ENCODE measurements at regions not wholly inside any gene's neighbourhood (a gene's known extent, or its start where the extent isn't known, plus 50 kb on each side); places are given as distances from the start of the nearest gene placed in this dataset.

DNA sequence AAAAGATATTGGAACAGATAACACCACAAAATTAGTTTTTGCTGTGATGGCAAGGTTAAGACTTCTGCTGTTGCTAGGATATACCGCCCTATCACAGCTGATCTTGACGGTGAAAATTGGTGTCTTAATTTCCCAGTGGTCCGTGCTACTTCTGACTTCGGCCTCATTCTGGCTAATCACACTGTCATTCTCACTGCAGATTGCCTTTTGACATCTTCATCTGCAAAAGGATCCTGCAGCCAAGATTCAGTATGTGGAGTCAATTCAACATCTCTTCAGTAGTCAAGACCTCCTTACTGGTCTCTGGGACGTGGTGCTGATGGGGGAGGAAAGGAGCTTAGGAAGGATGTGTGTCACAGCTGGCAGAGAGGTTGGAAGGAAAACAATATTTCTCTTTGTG is 438.6 kb downstream of the WDR72 start:
- no peak for DNase-seq (ENCODE audit: low spot score)
- in situ Hi-C loops (cut with HindIII; ENCODE audit: low sequenced_read_pairs), result no loop called here

DNA sequence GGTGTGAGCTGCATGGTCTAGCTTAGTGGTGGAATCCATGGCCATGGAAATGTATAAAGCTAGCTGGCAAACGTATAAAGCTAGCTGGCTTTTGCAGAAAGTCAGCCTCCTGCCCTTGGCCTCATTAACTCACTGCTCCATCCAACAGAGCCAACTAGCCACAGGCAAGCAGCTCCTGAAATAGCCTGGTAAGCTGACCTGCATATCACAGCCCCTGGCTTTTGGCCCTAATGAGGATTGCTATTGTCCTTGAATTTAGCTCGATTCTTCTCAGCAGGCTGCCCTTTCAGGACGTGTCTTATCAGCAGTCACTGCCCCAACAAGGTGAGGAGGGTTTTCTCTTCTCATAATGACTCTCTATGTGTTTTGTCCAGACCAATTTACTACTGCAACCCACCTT is 446.8 kb downstream of the WDR72 start:
- peak; percentile 31 for DNase-seq (ENCODE audit: low spot score)
- in situ Hi-C loops (cut with HindIII; ENCODE audit: low sequenced_read_pairs), result no loop called here

DNA sequence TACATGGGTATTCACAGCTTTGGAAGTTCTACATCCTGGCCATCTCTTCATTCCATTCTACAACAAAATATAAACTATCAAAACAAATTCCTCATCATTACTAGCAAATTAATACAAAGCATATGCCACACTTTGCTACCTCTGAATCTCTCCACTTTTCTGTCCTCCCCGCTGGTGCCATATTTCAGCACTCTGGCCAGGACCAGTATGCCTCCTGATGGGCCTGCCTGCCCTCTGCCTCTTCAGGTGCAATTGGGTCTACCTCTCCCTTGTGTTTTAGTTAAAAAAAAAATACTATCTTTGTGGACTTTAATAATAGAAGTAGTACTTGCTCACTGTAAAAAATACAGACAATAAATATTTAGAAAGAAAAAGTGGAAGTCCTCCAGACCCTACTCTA is 448.8 kb downstream of the WDR72 start:
- in situ Hi-C loops (cut with HindIII; ENCODE audit: low sequenced_read_pairs), result no loop called here
- no peak for DNase-seq (ENCODE audit: low spot score)

DNA sequence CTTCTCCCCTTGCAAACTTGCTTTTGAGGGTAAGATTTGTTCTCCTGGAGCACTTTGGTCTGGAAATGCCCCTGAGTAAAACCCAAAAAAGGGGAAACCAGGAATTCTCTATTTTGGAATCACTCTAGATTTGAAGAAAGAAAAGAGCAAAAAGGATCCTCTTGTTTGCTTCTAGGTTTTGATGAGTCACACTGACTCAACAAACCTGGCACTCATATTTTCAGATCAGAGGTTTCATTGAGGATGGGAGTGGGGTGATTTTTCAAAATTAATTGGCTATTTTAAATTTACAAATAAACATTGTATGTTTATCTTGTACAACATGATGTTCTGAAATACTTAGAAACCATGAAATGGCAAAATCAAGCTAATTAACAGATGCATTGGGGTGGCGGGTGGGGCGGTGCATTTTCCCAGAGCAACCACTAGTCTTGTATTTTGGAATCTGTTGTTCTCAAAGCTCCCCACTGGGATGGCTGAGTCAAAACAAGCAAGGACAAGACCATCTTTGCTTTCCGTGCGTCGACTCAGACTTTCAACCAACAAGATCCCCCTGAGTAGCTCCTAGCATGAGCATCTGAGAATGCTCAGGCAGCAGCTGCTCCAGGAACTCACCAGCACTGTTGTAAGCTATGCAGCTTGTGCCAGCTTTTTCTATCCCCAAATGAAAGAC is 451.4 kb downstream of the WDR72 start:
- in situ Hi-C loops (cut with HindIII; ENCODE audit: low sequenced_read_pairs), result no loop called here
- DNase-seq (ENCODE audit: low spot score), result no peak

DNA sequence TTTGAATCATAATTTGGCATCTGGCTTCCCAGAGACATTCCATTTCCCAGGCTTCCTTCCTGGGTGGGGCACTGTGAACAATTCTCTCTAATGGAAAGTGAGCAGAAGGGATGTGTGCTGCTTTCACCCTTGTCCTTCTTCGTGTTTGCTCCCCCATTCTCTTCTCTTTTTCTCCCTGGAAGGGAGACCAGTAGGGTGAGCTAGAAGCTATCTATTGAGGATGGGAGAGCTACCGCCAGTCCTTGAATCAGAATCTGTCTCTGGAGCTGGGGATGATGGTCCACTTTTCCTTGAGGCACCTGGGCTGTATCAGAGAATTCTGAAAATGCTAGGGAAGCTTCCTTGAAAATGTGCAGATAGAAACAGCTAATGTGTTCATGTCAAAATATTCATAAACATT is 453.9 kb downstream of the WDR72 start:
- DNase-seq (ENCODE audit: low spot score), result no peak
- in situ Hi-C loops (cut with HindIII; ENCODE audit: low sequenced_read_pairs), result no loop called here

DNA sequence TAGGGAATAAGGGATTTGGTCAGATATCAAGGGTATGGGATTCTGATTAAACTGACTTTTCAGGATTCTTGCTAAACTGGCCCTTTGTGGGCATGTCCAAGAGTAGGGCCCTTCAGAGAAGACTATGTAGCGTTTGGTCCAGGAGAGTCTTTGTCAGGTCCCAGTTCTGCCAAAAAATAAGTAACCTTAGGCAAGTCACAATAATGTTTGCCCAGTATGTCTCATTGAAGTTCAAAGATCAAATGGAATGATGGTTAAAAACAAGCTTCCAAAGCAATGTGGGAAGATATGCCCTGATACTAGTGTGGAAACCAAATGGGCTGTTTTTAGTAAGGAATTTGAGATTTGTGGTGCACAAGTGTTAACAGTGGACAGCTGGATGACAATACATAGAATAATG is 454.4 kb downstream of the WDR72 start:
- in situ Hi-C loops (cut with HindIII; ENCODE audit: low sequenced_read_pairs), result no loop called here
- DNase-seq (ENCODE audit: low spot score), result no peak

DNA sequence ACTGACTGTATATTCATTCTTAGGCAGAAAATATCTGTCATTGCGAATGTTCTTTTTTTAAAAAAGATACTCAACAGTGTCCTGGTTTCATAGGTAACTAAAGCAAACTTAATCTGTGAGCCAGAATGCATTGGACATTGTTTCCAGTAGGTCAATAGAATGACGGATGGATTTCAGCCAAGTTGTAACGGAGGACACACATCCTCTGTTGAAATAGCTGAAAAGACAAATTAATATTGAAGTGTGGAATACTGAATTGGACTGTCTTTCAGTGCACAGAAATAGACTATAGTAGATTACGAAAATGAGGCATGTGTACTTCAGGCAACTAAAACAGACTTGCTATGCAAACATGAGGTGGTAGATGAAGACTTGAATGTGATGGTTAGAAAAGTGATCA is 461.6 kb downstream of the WDR72 start:
- in situ Hi-C loops (cut with HindIII; ENCODE audit: low sequenced_read_pairs), result no loop called here
- DNase-seq (ENCODE audit: low spot score), result no peak

DNA sequence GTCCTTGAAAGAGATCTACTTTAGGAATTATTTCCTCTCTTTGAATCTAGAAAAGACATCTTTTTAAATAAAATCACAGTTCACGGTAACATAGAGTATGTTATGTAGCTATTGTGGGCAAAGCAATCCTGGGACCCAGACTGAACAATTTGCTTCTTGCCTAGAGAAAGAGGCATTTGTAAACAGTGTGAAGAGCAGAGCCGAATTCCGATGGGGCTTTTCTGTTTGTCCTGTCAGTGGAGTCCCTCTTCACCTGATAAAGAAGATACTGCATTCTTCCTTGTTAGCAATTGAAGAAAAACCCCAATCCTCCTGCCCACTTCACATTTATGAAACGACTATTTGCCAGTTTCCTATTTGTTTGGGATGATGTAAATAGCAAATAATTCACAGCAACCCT is 462.9 kb downstream of the WDR72 start:
- in situ Hi-C loops (cut with HindIII; ENCODE audit: low sequenced_read_pairs), result no loop called here
- no peak for DNase-seq (ENCODE audit: low spot score)

DNA sequence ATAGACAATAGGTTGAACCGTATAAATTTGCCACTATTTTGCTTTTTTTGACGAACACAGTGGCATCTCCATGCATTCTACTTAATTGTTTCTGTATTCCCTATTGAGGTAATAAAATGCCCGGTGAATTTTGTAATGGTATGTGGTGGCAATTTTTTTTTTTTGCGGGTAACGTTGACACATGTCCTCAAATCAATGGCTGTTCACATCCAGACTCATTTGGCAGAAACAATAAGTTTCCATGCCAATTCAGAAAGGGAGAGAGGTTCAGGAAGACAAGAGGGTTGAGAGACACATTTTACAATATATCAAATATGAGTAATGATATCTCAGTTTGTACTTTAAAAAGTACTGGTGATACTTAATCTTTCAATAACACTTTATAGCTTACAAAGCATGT is 463.9 kb downstream of the WDR72 start:
- DNase-seq (ENCODE audit: low spot score), result no peak
- in situ Hi-C loops (cut with HindIII; ENCODE audit: low sequenced_read_pairs), result no loop called here

DNA sequence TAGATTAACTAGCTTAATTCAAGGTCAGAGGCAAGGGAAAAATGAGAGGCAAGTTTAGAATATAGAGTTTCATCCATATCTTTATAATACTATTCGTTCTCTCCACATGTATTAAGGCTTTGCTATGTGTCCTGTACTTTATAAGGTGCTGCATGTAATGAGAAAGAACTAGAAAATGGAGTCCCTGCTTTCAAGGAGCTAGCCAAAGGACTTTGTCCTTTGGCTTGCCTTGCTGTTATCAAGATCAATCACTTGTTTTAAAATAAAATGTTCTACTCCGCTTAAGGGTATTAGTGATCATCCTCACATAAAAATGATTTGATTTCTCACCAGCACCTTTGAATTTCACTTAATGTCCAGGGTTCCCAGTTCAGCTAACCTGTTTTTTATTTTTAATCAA is 470.9 kb downstream of the WDR72 start:
- in situ Hi-C loops (cut with HindIII; ENCODE audit: low sequenced_read_pairs), result no loop called here
- no peak for DNase-seq (ENCODE audit: low spot score)

DNA sequence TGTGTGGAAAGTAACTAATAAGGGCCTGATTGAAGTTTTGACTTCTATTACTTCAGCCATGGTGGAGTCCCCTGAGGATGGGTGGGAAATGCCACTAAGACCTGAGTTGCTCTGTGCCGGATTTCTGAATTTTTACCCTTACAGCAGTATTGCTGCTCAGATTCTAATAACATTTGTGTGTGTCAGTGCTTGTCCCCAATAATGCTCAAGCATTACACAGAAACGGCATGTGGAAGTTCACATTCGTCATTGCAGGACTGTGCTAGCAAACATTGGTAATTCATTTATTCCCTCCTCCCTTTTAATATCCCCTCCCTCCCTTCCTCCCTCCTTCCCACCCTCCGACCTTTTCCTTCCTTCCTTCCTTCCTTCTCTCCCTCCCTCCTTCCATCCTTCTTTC is 484.5 kb upstream of the ONECUT1 start:
- in situ Hi-C loops (cut with HindIII; ENCODE audit: low sequenced_read_pairs), result no loop called here

DNA sequence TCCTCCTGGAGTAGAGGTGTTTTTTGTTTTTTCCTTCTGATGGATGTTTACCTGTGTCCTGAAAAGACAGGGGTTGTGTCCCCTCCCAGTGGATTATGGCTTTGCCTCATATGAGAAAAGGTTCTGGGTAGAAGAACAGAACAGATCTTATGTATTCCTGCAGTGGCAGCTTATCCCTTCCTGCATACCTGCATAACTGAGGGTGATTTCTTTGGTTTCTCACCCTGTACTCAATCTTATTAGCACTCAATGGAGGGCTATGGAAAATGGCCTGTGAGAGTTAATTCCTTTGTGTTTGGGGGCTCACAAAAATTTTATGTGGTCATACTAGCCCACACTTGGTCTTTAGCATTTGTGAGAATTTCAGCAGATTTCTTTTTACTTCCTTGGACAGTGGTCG is 482.0 kb upstream of the ONECUT1 start:
- no peak for DNase-seq (ENCODE audit: low spot score)
- in situ Hi-C loops (cut with HindIII; ENCODE audit: low sequenced_read_pairs), result no loop called here

More for the DNA sequence above, 484.5 kb upstream of the ONECUT1 start:
- no peak for DNase-seq (ENCODE audit: low spot score)

DNA sequence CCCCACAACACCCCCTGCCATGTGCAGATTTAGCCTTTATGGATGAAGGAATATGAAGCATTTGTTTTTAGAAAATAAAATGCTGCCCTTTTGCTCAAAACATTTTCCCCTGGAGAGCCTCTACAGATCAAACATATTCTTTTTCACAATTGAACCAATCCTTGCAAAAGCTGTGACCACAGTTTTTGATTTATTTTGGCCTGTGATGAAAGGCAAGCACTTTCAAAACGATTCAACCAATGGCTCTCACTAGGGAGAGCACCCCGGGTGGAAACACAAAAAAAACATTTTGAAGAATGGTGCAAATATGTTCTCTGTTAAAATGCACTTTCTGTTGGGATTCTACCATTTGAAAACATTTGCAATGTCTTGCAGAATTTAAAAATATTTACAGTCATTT is 476.0 kb upstream of the ONECUT1 start:
- no peak for DNase-seq (ENCODE audit: low spot score)
- in situ Hi-C loops (cut with HindIII; ENCODE audit: low sequenced_read_pairs), result no loop called here

DNA sequence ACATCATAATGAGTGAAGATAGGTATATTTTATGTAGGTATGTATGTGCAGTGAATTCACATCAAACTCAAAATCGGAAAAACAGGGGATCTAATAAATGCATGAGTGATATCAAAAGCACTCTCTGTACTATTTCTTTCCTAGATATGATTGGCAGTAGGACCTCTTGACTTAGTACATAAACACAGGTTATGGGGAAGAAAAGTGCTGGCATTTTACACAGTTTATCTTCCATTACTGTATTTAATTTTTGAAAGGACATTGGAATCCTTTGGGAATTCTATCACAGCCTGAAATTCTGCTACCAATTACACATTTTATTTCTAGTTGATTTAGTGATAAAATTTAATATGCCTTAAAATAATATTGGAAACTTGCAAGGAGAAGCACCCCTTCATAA is 470.5 kb upstream of the ONECUT1 start:
- DNase-seq (ENCODE audit: low spot score), result no peak
- in situ Hi-C loops (cut with HindIII; ENCODE audit: low sequenced_read_pairs), result no loop called here

DNA sequence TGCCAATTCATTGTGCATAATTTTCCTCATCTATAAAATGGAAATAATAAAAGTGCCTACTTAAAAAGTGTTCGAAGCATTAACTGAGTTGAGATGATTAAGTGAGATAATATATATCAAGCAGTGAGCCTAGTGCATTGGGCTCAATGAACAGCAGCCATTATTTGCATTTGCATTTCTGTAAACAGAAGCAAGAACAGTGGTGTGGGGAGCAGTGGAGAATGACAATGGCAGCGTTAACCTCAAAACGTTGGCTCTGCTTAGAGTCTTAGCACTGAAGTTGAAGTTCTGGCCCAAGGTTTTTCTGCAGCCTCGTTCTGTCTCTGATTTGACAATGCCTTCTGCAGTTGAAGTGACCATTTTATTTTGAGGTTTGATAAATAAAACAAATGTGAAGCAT is 466.3 kb upstream of the ONECUT1 start:
- in situ Hi-C loops (cut with HindIII; ENCODE audit: low sequenced_read_pairs), result no loop called here

DNA sequence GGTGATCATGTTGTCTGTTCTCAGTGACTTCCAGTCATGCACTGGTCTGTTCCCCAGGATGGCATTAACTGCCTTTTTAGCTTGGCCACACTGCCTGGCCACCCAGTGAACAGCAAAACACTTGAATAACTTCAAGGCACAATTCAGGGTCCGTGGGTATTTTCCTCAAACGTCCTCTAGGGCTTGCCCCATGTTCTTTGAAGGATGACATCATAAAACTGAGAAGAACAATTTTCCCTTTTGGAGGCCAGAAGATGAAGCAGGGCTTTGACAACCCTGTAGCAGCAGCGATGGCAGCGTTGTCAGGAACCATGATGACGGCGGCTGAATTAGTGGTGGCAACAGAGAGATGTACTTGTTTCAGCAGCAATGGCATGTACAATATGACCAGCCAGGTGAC is 465.9 kb upstream of the ONECUT1 start:
- no peak for DNase-seq (ENCODE audit: low spot score)
- in situ Hi-C loops (cut with HindIII; ENCODE audit: low sequenced_read_pairs), result no loop called here

More for the DNA sequence above, 466.3 kb upstream of the ONECUT1 start:
- DNase-seq (ENCODE audit: low spot score), result no peak

DNA sequence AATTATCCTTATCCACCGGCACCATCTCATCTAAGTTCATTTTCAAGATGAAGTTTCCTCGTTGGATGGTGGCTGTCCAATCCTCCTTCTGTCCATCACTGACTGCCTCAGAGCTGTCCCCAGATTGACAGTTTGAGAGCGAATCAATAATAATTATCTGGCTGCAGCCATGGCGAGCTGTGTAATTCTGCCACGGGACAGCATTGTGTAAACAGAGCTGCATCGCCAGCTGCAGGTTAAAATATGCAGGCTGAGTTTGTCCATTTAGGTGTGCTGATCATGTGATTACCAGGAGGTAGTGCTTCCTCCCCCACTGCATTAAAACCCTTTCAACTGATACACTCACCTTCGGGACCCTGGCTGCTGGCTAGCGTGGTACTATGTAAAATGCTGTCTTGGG is 461.9 kb upstream of the ONECUT1 start:
- DNase-seq (ENCODE audit: low spot score), result no peak
- in situ Hi-C loops (cut with HindIII; ENCODE audit: low sequenced_read_pairs), result no loop called here

DNA sequence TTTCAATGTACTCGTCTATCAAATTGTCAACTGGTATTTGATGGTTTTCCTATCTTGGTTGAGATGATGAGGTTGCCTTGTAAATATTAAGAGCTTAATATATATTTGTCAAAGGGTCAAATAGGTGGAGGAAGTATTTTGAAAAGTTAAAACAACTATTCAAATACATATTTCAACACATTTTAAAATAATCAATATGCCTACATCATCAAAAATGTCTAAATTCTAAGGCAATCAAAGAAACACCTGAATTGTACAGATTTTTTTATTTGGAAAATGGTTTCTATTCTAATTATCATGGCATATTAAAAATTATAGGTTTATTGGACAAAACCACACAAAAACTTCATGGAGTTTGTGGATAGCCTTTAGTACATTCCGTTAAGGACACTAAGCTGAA is 461.4 kb upstream of the ONECUT1 start:
- in situ Hi-C loops (cut with HindIII; ENCODE audit: low sequenced_read_pairs), result no loop called here
- DNase-seq (ENCODE audit: low spot score), result no peak

DNA sequence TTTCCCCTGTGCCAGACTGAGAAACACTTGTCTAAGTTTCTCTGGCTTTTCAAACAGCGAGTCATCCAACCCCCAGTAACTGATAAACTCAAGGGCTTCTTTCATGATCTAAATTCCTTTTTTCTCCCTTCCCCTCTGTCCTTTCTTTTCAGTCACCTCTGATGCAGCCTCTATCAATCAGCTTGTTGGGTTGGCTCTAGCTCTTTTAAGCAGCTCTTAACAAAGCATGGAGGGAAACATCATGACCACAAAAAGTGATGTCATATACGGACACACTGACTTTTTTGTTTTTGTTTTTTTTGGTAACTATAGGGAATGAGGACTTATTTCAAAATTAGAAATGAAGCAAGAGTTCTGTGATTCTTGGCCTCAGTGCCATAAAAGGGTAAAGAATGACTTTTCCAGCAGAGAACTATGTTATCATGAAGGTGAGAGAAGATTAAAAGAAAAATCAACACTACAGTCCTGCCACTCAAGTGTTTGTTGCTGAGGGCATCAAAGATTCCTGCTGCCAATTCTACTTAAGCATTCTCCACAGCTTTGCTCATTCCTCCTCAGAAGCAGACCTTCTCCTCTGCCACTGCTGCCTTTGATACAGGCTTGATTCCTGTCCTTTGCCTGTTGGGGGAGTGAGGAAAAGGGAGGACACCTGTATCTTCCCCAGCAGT is 457.0 kb upstream of the ONECUT1 start:
- DNase-seq (ENCODE audit: low spot score), result no peak
- in situ Hi-C loops (cut with HindIII; ENCODE audit: low sequenced_read_pairs), result no loop called here

DNA sequence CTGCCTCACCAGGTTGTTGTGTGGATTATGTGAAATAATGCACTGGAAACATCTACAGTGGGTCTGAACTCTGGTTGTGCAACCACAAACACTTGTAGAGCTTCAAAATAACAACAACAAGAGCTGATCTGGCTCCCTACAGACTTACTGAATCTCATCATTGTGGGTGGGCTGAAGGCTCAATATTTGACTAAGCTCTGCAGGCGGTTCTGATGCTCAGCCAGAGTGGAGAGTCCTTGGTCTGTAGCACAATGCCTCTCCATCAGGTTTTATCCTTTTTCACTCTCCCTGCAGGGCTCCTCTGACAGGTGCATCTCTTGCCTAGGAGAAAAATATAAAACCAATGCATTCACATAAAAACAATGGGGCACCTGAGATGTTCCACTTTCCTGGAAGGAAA is 456.3 kb upstream of the ONECUT1 start:
- DNase-seq (ENCODE audit: low spot score), result no peak
- in situ Hi-C loops (cut with HindIII; ENCODE audit: low sequenced_read_pairs), result no loop called here

DNA sequence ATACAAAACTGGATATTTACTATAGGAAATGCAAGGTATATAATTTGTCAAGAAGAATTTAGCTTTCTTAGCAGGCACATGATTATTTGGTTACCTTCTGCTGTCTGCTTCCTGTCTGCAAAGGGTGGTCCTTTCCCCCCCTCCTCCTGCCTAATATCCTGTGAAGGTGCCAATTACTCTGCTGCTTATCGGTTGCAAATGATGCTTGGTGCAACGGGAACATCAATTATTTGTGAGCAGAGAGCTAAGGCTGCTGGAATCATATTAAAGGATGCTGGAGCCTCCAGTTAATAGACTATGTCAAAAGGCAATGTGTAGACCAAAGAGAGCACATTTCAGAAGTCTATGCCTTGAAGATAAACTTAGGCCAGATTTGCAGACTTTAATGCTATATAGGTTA is 443.7 kb upstream of the ONECUT1 start:
- no peak for DNase-seq (ENCODE audit: low spot score)
- in situ Hi-C loops (cut with HindIII; ENCODE audit: low sequenced_read_pairs), result no loop called here
